Bronchial epithelial cell (primary cell): ENCODE measurements at regions not wholly inside any gene's neighbourhood (a gene's known extent, or its start where the extent isn't known, plus 50 kb on each side); places are given as distances from the start of the nearest gene placed in this dataset.
"Not testable (repeated sequence)": the region's sequence is repeated elsewhere in the genome, so short reads cannot be mapped to it uniquely, and the experiment has no call there.

Source experiments
- DNase-seq: peaks from one replicate; pipeline ENCODE4 v3.0.0-alpha.2; 2010; ENCODE audit warnings: low read depth
- FAIRE-seq: peaks from 2 replicates; lab custom pipeline; 2011; peaks lifted over from hg19 to GRCh38; lab: Jason Lieb, UNC
- H3K27me3 ChIP-seq: 2 replicates; pipeline ENCODE4 v1.5.1; 2011; ENCODE audit warnings: low read length; ENCODE audit not compliant: control insufficient read depth, insufficient read depth
- H3K36me3 ChIP-seq: 2 replicates; pipeline ENCODE4 v1.5.1; 2011; ENCODE audit warnings: low read length; ENCODE audit not compliant: control insufficient read depth, insufficient read depth
- H3K4me3 ChIP-seq: 2 replicates; pipeline ENCODE4 v1.5.1; 2011; ENCODE audit warnings: mild to moderate bottlenecking, low read depth, low read length, control low read depth
- CTCF ChIP-seq: IDR thresholded peaks from 2 replicates; pipeline ENCODE4 v1.5.1; 2011; ENCODE audit warnings: mild to moderate bottlenecking, moderate library complexity, low read length, control low read depth, inconsistent platforms; ENCODE audit not compliant: insufficient read depth, severe bottlenecking

- H3K4me3 ChIP-seq: no peak overlapping the region
- no peaks in the 10 kb centered on the region for H3K27me3 ChIP-seq
- no peak for TF ChIP-seq CTCF
- no peaks in the 10 kb centered on the region for H3K36me3 ChIP-seq
- DNase-seq (peak; percentile 6), FAIRE-seq (no peak)
Observed at GRCh38 chr13:54536112-54536511, 1507.5 kb downstream of the OLFM4 start.

GRCh38 chr13:54563286-54563685 lies 1534.7 kb downstream of the OLFM4 start:
- no peaks in the 10 kb centered on the region for H3K36me3 ChIP-seq
- H3K27me3 ChIP-seq: no peaks in the 10 kb centered on the region
- no peak for TF ChIP-seq CTCF
- no peak for DNase-seq
- H3K4me3 ChIP-seq: no peak overlapping the region
- no peak for FAIRE-seq

- not testable (repeated sequence) for H3K27me3 ChIP-seq, H3K36me3 ChIP-seq, H3K4me3 ChIP-seq, FAIRE-seq, DNase-seq
Observed at GRCh38 chr13:54572037-54572436, 1543.4 kb downstream of the OLFM4 start.

- Histone ChIP-seq H3K27me3 (no peaks in the 10 kb centered on the region), H3K4me3 (no peak overlapping the region), H3K36me3 (no peaks in the 10 kb centered on the region)
- DNase-seq (no peak), FAIRE-seq (no peak)
- no peak for TF ChIP-seq CTCF
Observed at GRCh38 chr13:54573186-54573585, 1544.6 kb downstream of the OLFM4 start.

- no peak for TF ChIP-seq CTCF
- Histone ChIP-seq H3K4me3 (no peak overlapping the region), H3K36me3 (no peaks in the 10 kb centered on the region), H3K27me3 (no peaks in the 10 kb centered on the region)
- no peak for DNase-seq
- FAIRE-seq: no peak
Observed at GRCh38 chr13:54574791-54575190, 1546.2 kb downstream of the OLFM4 start.

GRCh38 chr13:54591540-54591939 lies 1562.9 kb downstream of the OLFM4 start:
- TF ChIP-seq CTCF: no peak
- FAIRE-seq (no peak), DNase-seq (no peak)
- H3K27me3 ChIP-seq: no peaks in the 10 kb centered on the region
- H3K36me3 ChIP-seq: no peaks in the 10 kb centered on the region
- H3K4me3 ChIP-seq: no peak overlapping the region
